ENCODE measurements at regions not wholly inside any gene's neighbourhood (a gene's known extent, or its start where the extent isn't known, plus 50 kb on each side); places are given as distances from the start of the nearest gene placed in this dataset.

DNA sequence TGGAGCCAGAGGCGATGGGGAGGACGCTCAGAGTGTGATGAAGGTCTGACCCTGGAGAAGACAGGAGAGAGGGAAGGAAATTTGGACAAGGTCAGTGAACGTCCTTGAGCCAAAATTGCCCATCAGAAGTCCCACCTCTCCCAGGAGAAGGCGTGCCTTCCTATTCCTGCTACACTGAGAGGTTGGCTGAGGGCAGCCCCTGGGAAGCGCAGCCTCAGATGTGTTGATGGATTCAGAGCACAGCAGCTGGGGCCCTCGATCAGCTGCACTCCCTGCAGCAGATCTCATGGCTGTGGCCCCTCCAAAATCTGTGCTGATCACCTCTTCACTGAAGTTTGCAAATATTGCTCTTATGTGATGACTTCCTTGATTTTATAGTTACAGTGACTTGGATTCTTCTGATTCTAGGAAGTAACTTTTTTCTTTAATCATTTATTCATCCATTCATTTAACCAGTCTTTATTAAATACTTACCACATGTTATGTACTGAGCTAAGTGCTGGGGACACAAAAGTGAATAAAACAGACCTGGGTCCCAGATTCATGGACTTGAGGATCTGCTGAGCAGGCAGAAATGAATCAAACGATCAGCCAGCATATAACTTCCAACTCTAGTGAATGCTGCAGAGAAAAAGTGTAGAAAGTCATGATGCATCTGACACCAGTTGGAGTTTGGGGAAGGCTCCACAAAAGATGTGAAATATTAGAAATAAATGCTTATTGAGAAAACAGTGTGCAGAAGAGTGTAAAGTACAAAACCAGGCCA lies 69.6 kb upstream of the ARMC2 start:
- Histone ChIP-seq H3K27me3 (replicated peaks; ENCODE audit: control insufficient read depth, insufficient read depth, low read length, poor library complexity, severe bottlenecking) (no peaks in the 10 kb centered on the region), H3K4me1 (ENCODE audit: control insufficient read depth, insufficient read depth, low read length, poor library complexity, severe bottlenecking) (no peaks in the 10 kb centered on the region), H3K27ac (ENCODE audit: insufficient read depth, low read length, poor library complexity, severe bottlenecking) (no peak overlapping the region), H3K9me3 (ENCODE audit: control insufficient read depth, low read length) (no peaks in the 10 kb centered on the region), H3K36me3 (ENCODE audit: control insufficient read depth, insufficient read depth, low read length) (no peaks in the 10 kb centered on the region), H3K4me3 (ENCODE audit: insufficient read depth, low read depth, low read length, poor library complexity, severe bottlenecking) (no peak overlapping the region)
- DNase-seq = no peak

DNA sequence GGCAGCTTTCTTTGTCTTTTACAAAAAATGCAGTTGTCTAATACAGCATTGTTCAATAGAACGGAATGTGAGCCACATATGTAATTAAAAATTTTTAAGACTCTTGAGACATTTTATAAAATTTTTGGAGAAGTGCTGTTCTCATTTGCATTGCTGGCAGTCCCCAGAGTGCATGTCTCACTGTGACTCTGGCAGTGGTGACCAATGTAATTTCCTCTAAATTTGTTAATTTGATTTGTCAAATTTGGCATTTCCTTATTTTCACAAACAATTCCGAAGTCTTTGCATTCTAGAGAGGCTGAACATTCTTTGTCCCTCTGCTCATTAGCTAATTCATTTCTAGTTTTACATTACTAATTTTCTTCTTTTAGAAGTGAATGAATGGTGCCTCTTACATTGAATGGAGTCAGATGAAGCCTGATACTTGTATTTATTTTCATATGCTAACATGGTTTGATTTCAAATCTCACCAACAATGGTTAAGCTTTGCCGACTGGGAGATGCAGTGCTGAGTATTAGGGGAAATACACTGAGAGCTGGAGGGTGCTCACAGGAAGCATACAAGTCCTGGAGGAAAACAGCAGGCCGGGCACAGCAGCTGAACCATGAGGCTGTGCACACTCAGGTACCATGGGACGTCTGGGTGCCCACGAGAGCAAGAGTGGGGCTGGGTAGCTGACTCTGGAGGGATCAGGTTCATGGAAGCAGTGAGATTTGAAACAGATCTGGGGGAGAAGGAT lies 68.5 kb upstream of the ARMC2 start:
- Histone ChIP-seq H3K27me3 (replicated peaks; ENCODE audit: control insufficient read depth, insufficient read depth, low read length, poor library complexity, severe bottlenecking) (no peaks in the 10 kb centered on the region), H3K36me3 (ENCODE audit: control insufficient read depth, insufficient read depth, low read length) (no peaks in the 10 kb centered on the region), H3K9me3 (ENCODE audit: control insufficient read depth, low read length) (no peaks in the 10 kb centered on the region), H3K4me3 (ENCODE audit: insufficient read depth, low read depth, low read length, poor library complexity, severe bottlenecking) (no peak overlapping the region), H3K4me1 (ENCODE audit: control insufficient read depth, insufficient read depth, low read length, poor library complexity, severe bottlenecking) (no peaks in the 10 kb centered on the region), H3K27ac (ENCODE audit: insufficient read depth, low read length, poor library complexity, severe bottlenecking) (no peak overlapping the region)
- no peak for DNase-seq

DNA sequence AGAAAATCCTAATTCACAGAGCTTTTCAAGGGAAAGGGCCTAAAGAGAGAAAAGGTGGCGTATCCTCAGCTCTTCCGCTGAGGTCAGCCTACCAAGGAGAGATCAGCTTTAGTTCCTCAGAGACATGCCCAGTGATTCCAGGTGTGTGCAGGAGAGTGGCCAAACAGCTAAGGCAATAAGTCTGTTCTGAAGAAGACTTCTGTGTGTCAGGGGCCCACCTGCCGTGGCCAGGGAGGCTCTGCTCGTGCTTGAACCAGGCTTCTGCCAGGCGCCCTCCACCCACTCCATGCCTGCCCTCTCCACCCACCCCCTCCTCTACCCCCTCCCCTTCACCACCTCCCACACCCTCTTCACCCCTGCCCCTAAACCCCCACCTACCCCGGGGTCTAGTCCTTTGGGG lies 67.4 kb upstream of the ARMC2 start:
- Histone ChIP-seq H3K27me3 (replicated peaks; ENCODE audit: control insufficient read depth, insufficient read depth, low read length, poor library complexity, severe bottlenecking) (no peaks in the 10 kb centered on the region), H3K36me3 (ENCODE audit: control insufficient read depth, insufficient read depth, low read length) (no peaks in the 10 kb centered on the region), H3K9me3 (ENCODE audit: control insufficient read depth, low read length) (no peaks in the 10 kb centered on the region), H3K27ac (ENCODE audit: insufficient read depth, low read length, poor library complexity, severe bottlenecking) (no peak overlapping the region), H3K4me1 (ENCODE audit: control insufficient read depth, insufficient read depth, low read length, poor library complexity, severe bottlenecking) (no peaks in the 10 kb centered on the region), H3K4me3 (ENCODE audit: insufficient read depth, low read depth, low read length, poor library complexity, severe bottlenecking) (no peak overlapping the region)
- no peak for DNase-seq

DNA sequence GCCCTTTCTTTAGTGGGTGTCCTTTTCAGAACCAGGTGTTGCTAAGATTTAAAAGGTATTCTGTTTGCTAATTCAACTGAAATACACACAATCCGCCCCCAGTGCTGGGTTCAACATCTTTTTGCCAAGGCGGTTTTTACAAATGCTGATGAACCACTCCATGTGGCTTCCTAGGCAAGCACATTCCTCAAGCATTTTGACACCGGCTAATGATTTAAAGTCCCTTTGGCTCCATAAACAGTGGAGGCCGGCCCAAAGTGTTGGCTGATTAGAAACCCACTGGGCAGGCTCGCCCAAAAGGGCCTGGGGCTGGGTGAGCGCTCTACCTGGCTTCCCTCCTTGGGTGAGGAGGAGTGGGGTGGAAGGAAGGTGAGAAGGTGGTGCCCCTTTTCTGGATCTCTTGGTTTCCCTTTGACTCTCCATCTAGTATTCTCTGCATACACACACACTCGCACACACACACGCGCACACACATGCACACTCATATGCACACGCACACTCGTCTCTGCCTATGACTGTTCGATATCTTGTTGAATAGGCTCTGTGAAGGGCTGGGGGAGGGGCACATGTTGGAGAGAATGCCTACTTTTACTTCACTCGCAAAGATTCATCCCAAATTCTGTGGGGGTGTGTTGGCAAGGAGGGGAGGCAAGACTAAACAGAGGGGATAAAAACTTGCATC lies 66.7 kb upstream of the ARMC2 start:
- H3K27ac ChIP-seq (ENCODE audit: insufficient read depth, low read length, poor library complexity, severe bottlenecking) = no peak overlapping the region
- H3K27me3 ChIP-seq (replicated peaks; ENCODE audit: control insufficient read depth, insufficient read depth, low read length, poor library complexity, severe bottlenecking) = no peaks in the 10 kb centered on the region
- no peaks in the 10 kb centered on the region for H3K36me3 ChIP-seq (ENCODE audit: control insufficient read depth, insufficient read depth, low read length)
- no peak for DNase-seq
- no peaks in the 10 kb centered on the region for H3K9me3 ChIP-seq (ENCODE audit: control insufficient read depth, low read length)
- H3K4me3 ChIP-seq (ENCODE audit: insufficient read depth, low read depth, low read length, poor library complexity, severe bottlenecking) = peak overlapping the region; percentile 43
- H3K4me1 ChIP-seq (ENCODE audit: control insufficient read depth, insufficient read depth, low read length, poor library complexity, severe bottlenecking) = no peaks in the 10 kb centered on the region

DNA sequence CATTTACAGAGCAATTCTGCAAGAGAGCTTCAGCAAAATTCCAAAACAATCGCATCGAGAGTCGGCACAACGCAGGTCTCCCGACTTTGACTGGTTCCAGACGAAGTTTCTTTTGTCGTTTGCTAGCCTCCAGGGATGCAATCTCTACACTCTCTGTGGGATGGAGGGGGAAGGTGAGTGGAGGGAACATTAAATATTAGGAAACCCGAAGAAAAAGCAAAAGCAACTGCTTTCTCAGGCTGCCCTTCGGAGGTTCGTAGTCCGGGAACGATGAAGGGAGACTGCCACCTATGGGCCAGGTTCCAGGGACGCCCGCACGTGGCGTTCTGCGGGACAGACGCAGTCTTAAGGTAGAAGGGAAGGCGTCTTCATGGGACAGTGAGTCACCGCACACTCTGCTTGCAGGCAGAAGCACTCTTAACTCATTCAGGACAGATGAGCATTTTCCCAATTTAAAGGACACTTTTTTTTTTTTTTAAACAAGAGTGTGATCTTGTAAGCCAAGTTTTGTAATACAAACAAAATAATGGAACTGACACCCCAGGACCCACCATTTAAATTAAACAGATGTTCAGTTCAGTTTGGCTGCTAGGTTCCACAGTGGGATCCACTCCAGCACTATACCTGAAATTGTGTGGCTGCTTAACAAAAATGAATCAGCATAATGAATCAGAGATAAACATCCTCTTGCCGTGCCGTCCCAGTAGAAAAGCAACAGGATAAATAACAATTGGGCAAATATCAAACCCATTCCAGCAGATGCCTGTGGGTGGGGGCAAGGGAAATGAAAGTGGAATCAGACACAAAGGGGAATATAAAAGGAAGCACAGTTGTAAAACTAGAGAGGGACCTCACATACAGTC lies 65.8 kb upstream of the ARMC2 start:
- no peaks in the 10 kb centered on the region for H3K4me1 ChIP-seq (ENCODE audit: control insufficient read depth, insufficient read depth, low read length, poor library complexity, severe bottlenecking)
- H3K27me3 ChIP-seq (replicated peaks; ENCODE audit: control insufficient read depth, insufficient read depth, low read length, poor library complexity, severe bottlenecking) = no peaks in the 10 kb centered on the region
- H3K27ac ChIP-seq (ENCODE audit: insufficient read depth, low read length, poor library complexity, severe bottlenecking) = no peak overlapping the region
- H3K36me3 ChIP-seq (ENCODE audit: control insufficient read depth, insufficient read depth, low read length) = no peaks in the 10 kb centered on the region
- peak; percentile 54 to 59 (median 59) for DNase-seq
- peak overlapping the region; percentile 43 for H3K4me3 ChIP-seq (ENCODE audit: insufficient read depth, low read depth, low read length, poor library complexity, severe bottlenecking)
- no peaks in the 10 kb centered on the region for H3K9me3 ChIP-seq (ENCODE audit: control insufficient read depth, low read length)

DNA sequence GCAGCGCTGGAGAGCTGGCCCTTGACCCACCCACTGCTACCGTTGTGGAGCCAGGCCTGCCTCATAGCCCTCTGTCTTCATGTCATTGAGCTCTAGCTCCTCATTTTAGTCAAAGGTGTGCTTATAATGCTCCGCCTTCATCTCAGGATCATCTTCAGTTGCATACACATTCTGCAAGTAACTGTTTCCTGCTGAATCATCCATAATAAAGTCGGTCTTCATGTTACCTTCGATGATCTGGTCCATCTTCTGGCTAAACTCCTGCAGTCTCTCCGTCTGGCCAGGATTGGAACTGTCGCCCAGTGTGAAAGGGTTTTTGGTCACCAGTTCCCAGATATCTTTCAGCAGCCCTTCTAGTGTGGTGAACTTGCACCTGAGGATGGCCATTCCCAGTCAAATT lies 62.6 kb upstream of the ARMC2 start:
- no peak overlapping the region for H3K4me3 ChIP-seq (ENCODE audit: insufficient read depth, low read depth, low read length, poor library complexity, severe bottlenecking)
- no peak for DNase-seq
- H3K27me3 ChIP-seq (replicated peaks; ENCODE audit: control insufficient read depth, insufficient read depth, low read length, poor library complexity, severe bottlenecking) = no peaks in the 10 kb centered on the region
- H3K27ac ChIP-seq (ENCODE audit: insufficient read depth, low read length, poor library complexity, severe bottlenecking) = no peak overlapping the region
- H3K36me3 ChIP-seq (ENCODE audit: control insufficient read depth, insufficient read depth, low read length) = no peaks in the 10 kb centered on the region
- no peaks in the 10 kb centered on the region for H3K4me1 ChIP-seq (ENCODE audit: control insufficient read depth, insufficient read depth, low read length, poor library complexity, severe bottlenecking)
- H3K9me3 ChIP-seq (ENCODE audit: control insufficient read depth, low read length) = no peaks in the 10 kb centered on the region

DNA sequence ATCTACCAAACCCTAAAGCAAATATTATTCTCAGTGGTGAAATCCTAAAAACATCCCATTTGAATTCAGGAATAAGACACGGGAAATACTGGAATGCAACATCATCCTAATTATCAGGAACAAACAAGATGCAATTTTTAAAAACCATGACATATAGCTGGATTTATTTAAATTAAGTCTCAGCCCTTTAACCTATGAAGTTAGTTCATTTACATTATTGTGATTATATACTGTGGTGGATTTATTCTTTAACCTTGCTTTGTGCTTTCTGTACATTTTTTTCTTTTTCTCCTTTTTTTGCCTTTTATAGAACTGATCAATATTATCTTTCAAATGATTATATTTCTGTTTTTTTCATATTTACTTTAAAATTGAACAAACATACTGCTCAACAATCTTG lies 59.8 kb upstream of the ARMC2 start:
- DNase-seq = no peak
- Histone ChIP-seq H3K4me1 (ENCODE audit: control insufficient read depth, insufficient read depth, low read length, poor library complexity, severe bottlenecking) (no peaks in the 10 kb centered on the region), H3K9me3 (ENCODE audit: control insufficient read depth, low read length) (no peaks in the 10 kb centered on the region), H3K27me3 (replicated peaks; ENCODE audit: control insufficient read depth, insufficient read depth, low read length, poor library complexity, severe bottlenecking) (no peaks in the 10 kb centered on the region), H3K36me3 (ENCODE audit: control insufficient read depth, insufficient read depth, low read length) (no peaks in the 10 kb centered on the region), H3K27ac (ENCODE audit: insufficient read depth, low read length, poor library complexity, severe bottlenecking) (no peak overlapping the region), H3K4me3 (ENCODE audit: insufficient read depth, low read depth, low read length, poor library complexity, severe bottlenecking) (no peak overlapping the region)

DNA sequence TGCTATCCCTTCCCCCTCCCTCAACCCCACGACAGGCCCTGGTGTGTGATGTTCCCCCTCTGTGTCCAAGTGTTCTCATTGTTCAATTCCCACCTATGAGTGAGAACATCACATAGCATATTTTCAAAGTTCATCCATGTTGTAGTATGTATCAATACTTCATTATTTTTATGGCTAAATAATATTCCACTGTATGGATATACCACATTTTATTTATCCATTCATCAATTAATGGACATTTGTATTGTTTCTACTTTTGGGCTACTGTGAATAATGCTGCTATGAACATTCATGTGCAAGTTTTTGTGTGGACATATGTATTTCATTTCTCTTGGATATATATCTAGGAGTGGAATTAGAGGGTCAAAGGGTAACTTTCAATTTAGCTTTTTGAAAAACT lies 58.7 kb upstream of the ARMC2 start:
- H3K9me3 ChIP-seq (ENCODE audit: control insufficient read depth, low read length) = no peaks in the 10 kb centered on the region
- H3K27ac ChIP-seq (ENCODE audit: insufficient read depth, low read length, poor library complexity, severe bottlenecking) = no peak overlapping the region
- no peaks in the 10 kb centered on the region for H3K4me1 ChIP-seq (ENCODE audit: control insufficient read depth, insufficient read depth, low read length, poor library complexity, severe bottlenecking)
- H3K4me3 ChIP-seq (ENCODE audit: insufficient read depth, low read depth, low read length, poor library complexity, severe bottlenecking) = no peak overlapping the region
- no peaks in the 10 kb centered on the region for H3K27me3 ChIP-seq (replicated peaks; ENCODE audit: control insufficient read depth, insufficient read depth, low read length, poor library complexity, severe bottlenecking)
- DNase-seq = no peak
- H3K36me3 ChIP-seq (ENCODE audit: control insufficient read depth, insufficient read depth, low read length) = no peaks in the 10 kb centered on the region

DNA sequence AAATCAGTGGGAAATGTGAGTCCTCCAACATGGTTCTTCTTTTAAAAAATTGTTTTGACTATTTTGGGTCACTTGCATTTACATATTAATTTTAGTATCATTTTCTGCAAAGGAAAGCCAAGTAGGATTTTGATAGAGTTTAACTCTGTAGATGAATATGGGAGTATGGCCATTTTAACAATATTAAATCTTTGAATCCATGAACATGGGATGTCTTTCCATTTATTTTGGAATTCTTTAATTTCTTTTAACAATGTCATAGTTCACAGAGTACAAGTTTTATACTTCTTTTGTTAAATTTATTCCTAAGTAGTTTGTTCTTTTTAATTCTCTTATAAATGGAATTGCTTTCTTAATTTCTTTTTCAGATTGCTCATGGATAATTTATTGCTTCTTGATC lies 56.5 kb upstream of the ARMC2 start:
- H3K36me3 ChIP-seq (ENCODE audit: control insufficient read depth, insufficient read depth, low read length) = no peaks in the 10 kb centered on the region
- no peak overlapping the region for H3K27ac ChIP-seq (ENCODE audit: insufficient read depth, low read length, poor library complexity, severe bottlenecking)
- DNase-seq = no peak
- H3K4me1 ChIP-seq (ENCODE audit: control insufficient read depth, insufficient read depth, low read length, poor library complexity, severe bottlenecking) = no peaks in the 10 kb centered on the region
- H3K9me3 ChIP-seq (ENCODE audit: control insufficient read depth, low read length) = no peaks in the 10 kb centered on the region
- no peaks in the 10 kb centered on the region for H3K27me3 ChIP-seq (replicated peaks; ENCODE audit: control insufficient read depth, insufficient read depth, low read length, poor library complexity, severe bottlenecking)
- no peak overlapping the region for H3K4me3 ChIP-seq (ENCODE audit: insufficient read depth, low read depth, low read length, poor library complexity, severe bottlenecking)
